Esophagus muscularis mucosa (tissue), 4 donors: ENCODE measurements at regions not wholly inside any gene's neighbourhood (a gene's known extent, or its start where the extent isn't known, plus 50 kb on each side); places are given as distances from the start of the nearest gene placed in this dataset.

Source experiments
- DNase-seq: peaks from one replicate; pipeline ENCODE4 v3.0.0-alpha.2; 2017; ENCODE audit errors: extremely low spot score
- H3K27ac ChIP-seq, 4 donors: fragments of 200-600 bp; sonication (generic); replicated peaks in 1 of 4; 1 replicate in 3 of 4; 2 replicates in 1 of 4; pipeline ENCODE4 v1.5.1; 2016 to 2019; ENCODE audit warnings: mild to moderate bottlenecking in 1 of 4
- H3K27me3 ChIP-seq, 4 donors: fragments of 200-600 bp; sonication (generic); one replicate each; pipeline versions ENCODE4 v1.5.1 to v1.6.0; 2016 to 2019
- H3K36me3 ChIP-seq, 4 donors: fragments of 200-600 bp; sonication (generic); one replicate each; pipeline ENCODE4 v1.5.1; 2016 to 2019
- H3K4me1 ChIP-seq, 4 donors: fragments of 200-600 bp; sonication (generic); one replicate each; pipeline ENCODE4 v1.5.1; 2016 to 2019
- H3K4me3 ChIP-seq, 4 donors: fragments of 200-600 bp; sonication (generic); 1 replicate in 2 of 4; 2 replicates in 2 of 4; pipeline ENCODE4 v1.5.1; 2016 to 2019; ENCODE audit warnings: mild to moderate bottlenecking in 4 of 4, moderate library complexity in 1 of 4
- H3K9me3 ChIP-seq, 4 donors: fragments of 200-600 bp; sonication (generic); 1 replicate in 3 of 4; 2 replicates in 1 of 4; pipeline ENCODE4 v1.5.1; 2016 to 2019
- CTCF ChIP-seq, 3 experiments: fragments of 200-600 bp in 2 of 3; fragments of 450-650 bp in 1 of 3; sonication (generic) in 2 of 3; IDR thresholded peaks; one replicate each; pipeline ENCODE4 v1.5.1; 2017 to 2019; ENCODE audit warnings: antibody characterized with exemption in 3 of 3, mild to moderate bottlenecking in 2 of 3, moderate library complexity in 1 of 3
- EP300 ChIP-seq: sonication (generic); formaldehyde crosslinking; IDR thresholded peaks from one replicate; pipeline ENCODE4 v1.6.1; 2017; ENCODE audit warnings: antibody characterized with exemption
- POLR2A ChIP-seq: fragments of 450-650 bp; IDR thresholded peaks from one replicate; pipeline ENCODE4 v1.6.1; 2017; ENCODE audit warnings: antibody characterized with exemption, moderate library complexity, mild to moderate bottlenecking, low read depth
- POLR2AphosphoS5 ChIP-seq, 2 donors: sonication (generic); formaldehyde crosslinking; IDR thresholded peaks; one replicate each; pipeline ENCODE4 v1.6.1; 2017; ENCODE audit warnings: antibody characterized with exemption in 2 of 2
- WGBS: methylation state at CpG from one replicate; pipeline ENCODE4 v1.1.5; 2018; 5-methylcytosine and 5-hydroxymethylcytosine counted together
- intact Hi-C: fragments of 100-400 bp; cut with DNase I; formaldehyde crosslinking; loops from one replicate; pipeline ENCODE4 v1.15.1; 2023

DNA sequence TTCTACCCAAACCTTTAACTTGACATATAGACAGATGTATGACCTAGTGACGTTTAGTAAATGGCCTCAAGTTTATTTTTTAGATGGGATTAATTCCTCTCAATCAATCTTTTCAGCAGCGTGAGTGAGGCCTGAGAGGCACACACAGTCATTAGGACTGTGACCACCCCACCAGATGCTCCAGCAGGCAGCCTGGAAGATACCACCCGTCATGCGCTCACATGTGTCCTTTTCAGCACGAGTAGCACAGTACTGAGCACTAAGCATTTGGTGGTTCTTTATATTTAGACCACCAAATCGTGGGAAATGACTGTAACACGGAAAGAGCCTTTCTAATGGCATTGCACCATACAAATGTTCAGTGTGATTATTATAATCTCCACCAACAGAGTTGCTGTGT, 354.6 kb upstream of the DDI1 start:
- H3K27me3 ChIP-seq, result no peaks in the 10 kb centered on the region
- 70% methylated on average over 7 of the region's 7 CpGs for WGBS
- peaks cover 6 to 13% (median 12%) of the 10 kb centered on the region in 4 donors for H3K4me1 ChIP-seq
- H3K27ac ChIP-seq, result no peak overlapping the region
- intact Hi-C loops, result loop anchor here (5.0 kb wide), 1 partner anchor 470 kb away; no protein-coding TSS in a partner anchor
- no peaks in the 10 kb centered on the region for H3K9me3 ChIP-seq
- no peaks in the 10 kb centered on the region for H3K36me3 ChIP-seq
- DNase-seq, result peak; percentile 17
- TF ChIP-seq POLR2A (no peak), POLR2AphosphoS5 (IDR thresholded peaks at IDR 0.05) (no peak), CTCF (IDR thresholded peaks at IDR 0.05) (no peak), EP300 (no peak)
- no peak overlapping the region for H3K4me3 ChIP-seq

GRCh38 chr11:103682318-103683184, 353.9 kb upstream of the DDI1 start:
- TF ChIP-seq CTCF (IDR thresholded peaks at IDR 0.05) (peak; percentile 75 to 86 (median 80)), EP300 (no peak), POLR2AphosphoS5 (IDR thresholded peaks at IDR 0.05) (peak in 1 of 2 donors; percentile 45), POLR2A (no peak)
- DNase-seq, result peak; percentile 92
- Histone ChIP-seq H3K36me3 (no peaks in the 10 kb centered on the region), H3K4me1 (peaks cover 6 to 13% (median 12%) of the 10 kb centered on the region in 4 donors), H3K27ac (no peak overlapping the region), H3K27me3 (no peaks in the 10 kb centered on the region), H3K9me3 (no peaks in the 10 kb centered on the region), H3K4me3 (no peak overlapping the region)
- intact Hi-C loops, result loop anchor here (5.0 kb wide), 1 partner anchor 470 kb away; no protein-coding TSS in a partner anchor
- 24% methylated on average over 8 of the region's 8 CpGs for WGBS

DNA sequence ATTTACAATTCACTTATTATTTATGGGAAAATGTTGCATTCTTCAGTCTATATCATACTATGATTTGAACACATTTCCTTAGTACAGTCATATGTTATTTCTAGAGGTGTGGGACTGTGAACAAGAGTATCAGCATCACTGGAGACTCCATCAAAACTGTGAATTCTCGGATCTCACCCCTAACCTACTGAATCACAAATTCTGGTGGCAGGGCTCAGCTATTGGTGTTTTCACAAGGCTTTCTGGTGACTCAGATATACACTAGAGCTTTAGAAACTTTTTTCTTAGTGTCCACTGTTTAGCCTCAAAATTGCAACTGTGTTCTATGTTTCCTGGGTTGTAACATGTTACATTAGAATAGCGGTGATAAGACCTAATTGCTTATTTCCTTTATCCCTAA, 352.9 kb upstream of the DDI1 start:
- Histone ChIP-seq H3K27ac (no peak overlapping the region), H3K36me3 (no peaks in the 10 kb centered on the region), H3K4me3 (no peak overlapping the region), H3K9me3 (no peaks in the 10 kb centered on the region), H3K27me3 (no peaks in the 10 kb centered on the region), H3K4me1 (peaks cover 6 to 13% (median 12%) of the 10 kb centered on the region in 4 donors)
- no peak for DNase-seq
- 93% methylated on average over 2 of the region's 2 CpGs for WGBS
- no peak for TF ChIP-seq EP300
- no peak for TF ChIP-seq POLR2A
- no peak for TF ChIP-seq POLR2AphosphoS5 (IDR thresholded peaks at IDR 0.05)
- TF ChIP-seq CTCF (IDR thresholded peaks at IDR 0.05), result no peak
- intact Hi-C loops, result loop anchor here (5.0 kb wide), 1 partner anchor 469 kb away; no protein-coding TSS in a partner anchor

GRCh38 chr11:103688924-103689323, 347.5 kb upstream of the DDI1 start:
- Histone ChIP-seq H3K36me3 (no peaks in the 10 kb centered on the region), H3K9me3 (no peaks in the 10 kb centered on the region), H3K27ac (no peak overlapping the region), H3K4me3 (no peak overlapping the region), H3K27me3 (no peaks in the 10 kb centered on the region), H3K4me1 (no peaks in the 10 kb centered on the region)
- intact Hi-C loops, result no loop called here
- WGBS, result 90% methylated on average over 3 of the region's 3 CpGs
- TF ChIP-seq POLR2AphosphoS5 (IDR thresholded peaks at IDR 0.05) (no peak), POLR2A (no peak), CTCF (IDR thresholded peaks at IDR 0.05) (no peak)
- DNase-seq, result no peak
